ENCODE measurements at regions not wholly inside any gene's neighbourhood (a gene's known extent, or its start where the extent isn't known, plus 50 kb on each side); places are given as distances from the start of the nearest gene placed in this dataset.
"Not testable (repeated sequence)": the region's sequence is repeated elsewhere in the genome, so short reads cannot be mapped to it uniquely, and the experiment has no call there.

DNA sequence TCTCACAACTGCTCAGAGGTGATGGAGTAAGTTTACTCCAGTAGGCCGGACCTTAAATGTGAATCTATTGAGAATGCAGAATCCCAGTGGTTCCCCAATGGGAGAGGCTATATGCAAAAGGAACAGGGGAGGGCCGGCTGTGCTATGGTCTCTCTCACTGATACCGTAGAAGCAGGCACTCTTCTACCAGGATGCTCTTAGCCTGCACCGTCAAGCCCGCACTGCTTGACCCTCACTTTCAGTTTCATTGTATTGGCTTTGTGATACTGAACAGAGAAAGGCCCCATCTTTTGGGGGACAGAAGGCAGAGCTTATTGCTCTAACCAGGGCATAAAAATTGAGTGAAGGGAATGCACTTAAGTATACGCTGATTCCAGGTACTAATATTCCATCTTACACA lies 615.0 kb upstream of the RGMB start:
- no peak for DNase-seq

DNA sequence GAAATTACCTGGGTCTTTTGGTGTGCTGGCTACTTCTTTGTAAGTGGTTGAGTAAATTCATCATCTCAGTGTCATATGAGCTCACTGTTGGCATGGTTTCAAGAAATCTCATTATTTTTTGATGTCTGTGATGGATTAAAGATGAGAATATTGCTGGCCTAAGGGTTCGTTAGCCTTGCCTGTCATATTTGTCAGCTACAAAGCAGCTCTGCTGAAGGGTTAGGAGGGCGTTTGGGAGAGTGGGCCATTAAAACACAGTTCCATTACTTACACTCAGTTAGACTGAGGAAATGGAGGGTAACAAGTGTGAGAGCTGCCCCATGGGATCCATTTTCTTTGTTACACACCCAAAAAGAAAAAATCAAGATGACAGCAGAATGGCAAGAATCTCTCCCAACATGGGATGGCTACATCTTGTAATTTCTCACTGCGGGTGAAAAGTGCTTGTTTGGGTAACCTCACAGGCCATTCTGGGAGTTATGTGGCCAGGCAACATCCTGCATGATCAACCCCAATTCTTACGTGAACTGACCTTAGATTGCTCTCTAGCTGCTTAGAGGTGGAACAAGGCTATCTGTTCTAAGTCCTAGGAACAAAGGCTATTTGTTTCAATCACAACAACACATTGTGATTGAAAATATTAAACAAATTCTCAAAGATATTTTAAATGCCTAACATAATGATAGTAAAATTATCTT lies 609.5 kb upstream of the RGMB start:
- no peak for DNase-seq

DNA sequence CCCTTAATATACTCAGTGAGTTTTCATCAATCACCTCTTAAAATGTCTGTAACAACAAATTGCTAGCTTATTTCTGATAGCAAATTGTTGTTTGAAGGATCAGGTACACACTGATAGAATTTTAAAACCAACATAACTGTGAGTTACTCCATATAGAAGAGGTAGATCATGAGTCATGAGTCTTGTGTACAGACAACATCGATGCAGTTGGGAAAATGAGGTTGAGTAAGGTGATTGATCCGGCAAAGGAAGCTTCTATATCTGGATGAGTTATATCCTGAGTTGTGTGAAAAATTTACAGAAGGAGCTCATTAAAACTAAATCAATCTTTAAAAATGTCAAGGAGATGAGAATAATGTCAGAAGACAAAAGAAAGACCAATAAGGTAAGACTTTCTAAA lies 604.6 kb upstream of the RGMB start:
- DNase-seq = no peak

DNA sequence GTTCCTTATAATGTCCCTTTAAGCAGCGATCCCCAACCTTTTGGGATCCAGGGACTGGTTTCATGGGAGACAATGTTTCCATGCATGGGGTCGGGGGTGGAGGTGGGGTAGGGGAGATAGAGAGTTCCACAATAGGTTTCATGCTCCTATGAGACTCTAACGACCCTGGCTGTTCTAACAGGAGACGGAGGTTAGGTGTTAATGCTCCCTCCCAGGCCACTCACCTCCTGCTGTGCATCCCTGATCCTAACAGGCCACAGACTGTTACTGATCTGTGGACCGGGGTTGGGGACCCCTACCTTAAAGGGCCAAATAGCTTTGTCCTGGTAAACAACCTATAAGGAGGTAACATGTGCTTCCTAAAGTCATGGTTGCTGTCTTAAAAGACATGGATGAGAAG lies 602.5 kb upstream of the RGMB start:
- DNase-seq = no peak

DNA sequence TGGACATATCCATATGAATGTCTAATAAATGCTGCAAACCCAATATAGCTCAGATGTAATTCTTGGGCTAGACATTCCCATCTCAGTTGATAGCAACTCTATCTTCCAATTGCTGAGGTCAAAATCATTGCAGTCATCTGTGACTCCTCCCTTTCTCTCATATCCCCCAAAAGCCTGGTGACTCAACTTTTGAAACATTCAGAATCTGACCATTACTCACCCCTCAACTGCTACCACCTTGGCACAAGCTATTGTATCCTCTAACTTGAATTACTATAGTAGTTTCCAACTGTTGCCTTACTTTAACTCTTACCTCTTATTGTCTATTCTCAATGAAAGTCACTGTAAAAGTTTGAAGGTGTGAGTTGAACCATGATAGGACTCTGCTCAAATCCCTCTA lies 600.1 kb upstream of the RGMB start:
- no peak for DNase-seq

DNA sequence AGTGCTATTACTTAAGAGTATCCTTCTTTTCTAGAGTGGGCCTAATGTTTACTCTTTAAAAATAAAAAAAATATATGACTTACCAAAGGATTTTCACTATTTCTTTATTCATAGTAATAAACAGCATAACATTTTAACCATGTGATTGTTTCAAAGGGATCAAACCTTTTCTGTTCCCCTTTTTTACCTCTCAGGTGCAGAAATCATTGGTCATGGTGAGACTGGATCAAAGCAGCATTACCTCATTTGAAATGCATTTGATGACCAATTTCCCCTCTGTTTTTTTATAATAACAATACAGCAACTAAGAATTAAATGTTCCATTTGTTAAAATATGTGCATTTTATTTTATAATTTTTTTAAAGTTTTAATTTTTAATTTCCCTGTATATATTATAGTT lies 598.0 kb upstream of the RGMB start:
- no peak for DNase-seq

DNA sequence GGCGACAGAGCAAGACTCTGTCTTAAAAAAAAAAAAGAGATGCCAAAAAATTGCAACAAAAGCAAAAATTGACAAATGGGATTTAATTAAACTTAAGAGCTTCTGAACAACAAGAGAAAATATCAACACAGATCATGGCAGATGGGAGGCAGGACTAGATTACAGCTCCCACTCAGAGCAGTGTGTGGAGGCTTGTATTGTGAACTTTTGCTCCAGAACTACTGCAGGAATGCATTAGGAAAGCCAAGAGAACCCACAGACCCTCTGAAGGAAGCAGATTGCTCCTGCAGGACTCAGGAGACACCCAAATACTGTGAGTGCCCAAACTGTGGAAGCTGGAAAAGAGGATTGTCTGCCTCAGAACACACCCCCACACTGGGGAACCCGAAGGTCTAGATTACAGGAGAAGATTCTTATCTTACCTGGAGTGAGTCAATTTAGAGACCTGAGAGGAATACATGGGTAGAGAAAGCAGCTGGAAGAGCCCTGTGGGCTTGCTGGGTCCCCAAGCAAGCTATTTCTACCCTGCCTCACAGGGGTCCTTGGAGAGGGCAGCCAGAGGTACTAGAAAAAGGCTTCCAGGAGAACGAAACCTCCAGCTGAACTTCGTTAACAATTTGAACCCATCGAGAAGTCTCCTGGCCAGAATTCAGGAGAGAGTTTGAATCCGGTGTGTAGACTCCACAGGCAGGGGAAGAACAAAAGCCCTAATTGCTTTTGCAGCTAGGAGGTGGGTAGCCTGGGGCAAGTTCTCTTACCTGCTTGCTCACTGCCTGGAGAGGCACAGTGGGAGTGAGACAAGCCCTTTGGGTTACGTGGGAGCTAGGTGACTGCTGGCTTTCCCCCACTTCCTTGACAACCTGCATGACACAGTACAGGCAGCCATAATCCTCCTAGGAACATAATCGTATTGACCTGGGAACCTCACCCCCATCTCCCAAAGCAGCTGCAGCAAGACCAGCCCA lies 593.4 kb upstream of the RGMB start:
- no peak for DNase-seq

DNA sequence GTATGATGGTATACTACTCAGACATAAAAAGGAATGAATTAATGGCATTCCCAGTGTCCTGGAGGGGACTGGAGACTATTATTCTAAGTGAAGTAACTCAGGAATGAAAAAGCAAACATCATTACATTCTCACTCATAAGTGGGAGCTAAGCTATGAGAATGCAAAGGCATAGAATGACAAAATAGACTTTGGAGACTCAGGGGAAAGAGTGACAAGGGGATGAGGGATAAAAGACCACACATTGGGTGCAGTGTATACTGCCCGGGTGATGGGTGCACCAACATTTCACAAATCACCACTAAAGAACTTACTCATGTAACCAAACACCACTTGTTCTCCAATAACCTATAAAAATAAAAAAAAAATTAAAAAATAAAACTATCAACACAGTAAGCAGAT lies 587.3 kb upstream of the RGMB start:
- no peak for DNase-seq

DNA sequence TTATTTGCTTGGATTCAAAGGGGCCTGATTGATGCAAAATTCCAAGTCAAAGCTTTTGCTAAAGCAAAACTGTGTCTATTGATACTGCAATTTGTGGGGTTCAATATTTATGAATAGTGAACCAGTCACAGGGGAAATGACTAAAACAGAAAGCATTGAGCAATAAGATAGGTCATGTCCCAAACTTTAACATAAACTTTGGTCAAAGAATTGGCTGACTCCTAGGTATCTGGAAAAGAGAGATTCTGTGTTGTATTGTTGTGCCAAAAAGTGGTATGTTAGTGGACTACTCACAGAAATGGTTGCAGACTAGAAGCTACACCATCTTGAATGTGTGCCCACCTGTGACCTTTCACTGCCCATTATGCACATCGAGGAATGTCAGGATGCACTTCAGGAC lies 585.5 kb upstream of the RGMB start:
- no peak for DNase-seq

DNA sequence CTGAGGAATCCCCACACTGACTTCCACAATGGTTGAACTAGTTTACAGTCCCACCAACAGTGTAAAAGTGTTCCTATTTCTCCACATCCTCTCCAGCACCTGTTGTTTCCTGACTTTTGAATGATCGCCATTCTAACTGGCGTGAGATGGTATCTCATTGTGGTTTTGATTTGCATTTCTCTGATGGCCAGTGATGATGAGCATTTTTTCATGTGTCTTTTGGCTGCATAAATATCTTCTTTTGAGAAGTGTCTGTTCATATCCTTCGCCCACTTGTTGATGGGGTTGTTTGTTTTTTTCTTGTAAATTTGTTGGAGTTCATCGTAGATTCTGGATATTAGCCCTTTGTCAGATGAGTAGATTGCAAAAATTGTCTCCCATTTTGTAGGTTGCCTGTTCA lies 583.1 kb upstream of the RGMB start:
- not testable (repeated sequence) for DNase-seq

DNA sequence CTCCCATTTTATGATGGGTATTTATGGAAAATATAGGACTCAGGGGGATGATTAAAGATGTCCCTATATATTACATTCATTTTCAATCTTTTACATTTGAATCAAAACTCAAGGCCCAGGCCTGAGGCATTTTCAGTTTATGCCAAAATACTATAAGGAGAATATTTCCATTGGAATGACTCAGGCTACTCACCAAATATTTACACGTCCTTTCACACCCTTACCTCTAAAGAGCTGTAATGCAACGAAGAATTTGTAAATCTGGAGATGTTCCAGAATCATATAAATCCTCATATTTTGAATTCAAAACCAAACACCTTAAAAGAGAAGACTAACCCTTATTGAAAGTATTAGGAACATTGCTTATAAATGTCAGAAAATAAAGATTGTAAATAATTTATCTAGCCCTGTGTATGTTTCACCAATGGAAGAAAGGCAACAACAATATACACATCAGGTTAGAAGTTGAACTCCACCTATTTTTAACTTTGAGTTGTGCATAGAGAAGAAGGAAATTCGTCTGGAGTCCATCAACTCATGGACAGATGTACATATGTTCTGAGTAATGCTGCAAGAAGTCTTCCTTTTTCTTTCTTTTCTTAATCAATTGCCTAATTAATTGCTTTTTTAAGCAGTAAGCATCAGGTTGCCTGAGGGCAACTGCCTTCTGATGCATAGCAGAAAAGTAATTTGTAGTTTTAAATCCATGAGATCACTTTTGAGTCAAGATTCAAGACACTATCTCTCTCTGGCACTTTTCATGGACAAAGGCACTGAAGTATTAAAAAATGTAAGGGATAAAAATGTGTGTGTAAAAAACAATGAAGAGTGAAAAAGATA lies 579.3 kb upstream of the RGMB start:
- DNase-seq = no peak

DNA sequence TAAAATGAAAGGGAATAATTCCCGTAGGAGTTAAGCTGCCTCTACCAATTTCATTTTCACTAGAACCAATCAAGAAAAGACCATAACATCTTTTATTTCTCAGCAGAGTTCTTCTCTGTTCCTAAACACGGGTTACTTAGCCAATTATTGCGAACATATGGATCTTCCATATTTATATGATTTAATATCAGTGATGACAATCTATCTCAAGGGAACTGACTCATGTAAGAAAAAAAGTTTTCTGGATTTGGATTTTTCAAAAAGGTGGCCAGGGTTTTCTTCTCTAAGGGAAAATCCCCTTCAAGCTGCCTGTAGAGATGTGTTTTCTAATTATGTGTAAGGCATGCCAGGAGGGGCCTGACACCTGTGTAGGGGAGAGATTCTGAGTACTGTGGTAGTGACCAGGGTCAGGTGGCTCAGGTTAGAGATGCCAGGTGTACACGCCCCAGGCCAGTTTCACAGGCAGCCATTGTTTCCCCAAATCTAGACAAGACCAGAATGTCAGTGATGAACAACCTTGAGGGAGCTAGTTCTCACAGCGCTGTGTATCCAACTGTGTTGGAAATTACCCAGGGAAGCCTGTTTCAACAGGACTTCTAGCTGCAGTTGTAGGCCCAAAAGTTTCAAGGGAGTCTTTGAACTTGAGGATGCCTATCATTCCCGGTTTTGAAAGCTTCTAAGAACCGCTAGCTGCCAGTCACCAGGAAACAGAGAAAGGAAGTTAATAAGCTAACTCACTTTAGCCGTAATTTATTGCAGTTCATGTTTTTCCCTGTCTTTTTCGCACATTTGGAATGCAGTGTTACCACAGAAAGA lies 572.5 kb upstream of the RGMB start:
- DNase-seq = no peak

DNA sequence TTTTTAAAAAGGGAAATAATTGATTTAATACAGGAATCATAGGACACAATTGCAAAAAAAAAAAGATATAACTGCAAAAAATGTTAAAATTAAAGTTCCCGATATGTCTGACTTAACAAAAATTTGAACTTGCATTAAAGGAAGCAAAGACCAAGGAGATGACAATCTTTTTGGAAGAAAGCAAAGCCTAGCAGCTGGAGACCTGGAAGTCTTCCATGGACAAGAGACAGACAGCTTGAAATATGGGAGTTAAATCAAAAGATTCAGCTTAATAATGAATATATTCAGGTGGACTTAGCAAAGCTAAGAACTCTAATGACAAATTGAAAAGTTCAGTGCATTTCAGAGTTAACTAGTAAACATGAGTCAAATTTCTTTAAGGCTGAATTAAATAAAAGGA lies 568.7 kb upstream of the RGMB start:
- no peak for DNase-seq

DNA sequence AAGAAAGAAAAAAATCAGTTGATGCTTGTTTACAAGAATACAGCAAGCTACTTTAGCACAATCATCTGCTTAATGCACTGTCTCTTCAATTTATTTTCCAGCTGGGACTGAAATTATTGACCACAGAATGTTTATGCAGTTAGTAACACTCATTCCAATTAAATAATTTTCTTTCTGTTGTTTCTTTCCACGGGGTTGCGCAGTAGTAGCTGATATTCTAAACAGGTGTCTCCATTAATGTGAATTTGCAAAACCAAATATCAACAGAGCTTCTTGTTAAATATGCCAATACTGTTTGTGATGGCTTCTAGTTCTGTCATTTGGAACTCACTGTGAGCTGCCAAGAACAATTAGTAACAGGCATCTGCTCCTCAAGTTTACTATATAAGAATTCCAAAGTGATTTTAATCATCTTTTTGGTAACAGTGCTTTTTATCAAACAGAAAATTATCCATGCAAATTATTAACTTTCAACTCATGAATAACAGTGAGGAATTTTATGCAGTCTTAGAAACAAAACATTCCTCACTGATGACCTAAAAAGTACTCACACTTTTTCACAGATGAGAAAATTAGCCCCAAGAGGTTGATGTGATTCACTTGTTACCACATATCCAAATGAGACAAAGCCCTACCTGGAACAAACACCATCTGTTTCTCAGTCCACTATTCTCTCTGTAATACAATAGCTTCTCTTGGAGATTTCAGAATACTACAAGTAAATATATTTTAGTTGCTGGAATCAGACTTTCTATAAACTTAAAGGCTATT lies 567.6 kb upstream of the RGMB start:
- DNase-seq = no peak

DNA sequence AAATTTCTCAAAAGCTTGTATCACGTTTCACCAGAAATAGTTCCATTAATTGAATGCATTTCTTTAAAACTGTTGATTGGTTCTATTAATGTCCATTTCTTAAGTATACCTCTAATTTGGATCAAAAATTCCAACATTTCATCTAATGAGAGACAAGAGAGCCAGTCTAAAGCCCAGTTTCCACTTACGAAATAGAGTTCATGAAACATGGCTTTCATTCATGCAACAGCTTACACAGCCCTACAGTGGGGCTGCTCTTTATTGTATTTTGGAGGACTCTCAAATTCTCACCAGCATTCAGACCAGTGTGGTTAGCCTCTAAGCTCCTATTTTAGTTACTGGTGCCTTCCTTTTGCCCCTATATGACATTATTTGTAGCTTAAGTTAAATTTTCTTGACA lies 566.9 kb upstream of the RGMB start:
- DNase-seq = no peak

DNA sequence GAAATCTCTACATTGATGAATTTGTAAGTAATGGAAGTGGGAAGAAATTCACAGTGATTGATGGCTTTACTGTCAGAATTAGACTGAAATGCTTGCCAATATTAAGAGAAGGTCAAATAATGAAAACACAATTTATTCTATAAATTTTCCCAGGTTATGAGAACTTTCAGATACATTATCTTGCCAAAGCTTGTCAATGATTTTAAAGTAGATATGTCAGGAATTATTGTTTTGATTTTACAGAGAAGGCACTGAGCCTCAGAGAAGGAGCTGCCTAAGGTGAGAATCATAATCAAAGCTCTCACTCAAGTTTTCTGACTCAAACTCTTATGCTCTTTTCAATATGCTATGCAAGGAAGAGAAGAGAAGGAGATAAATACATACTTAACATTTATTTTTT lies 564.0 kb upstream of the RGMB start:
- DNase-seq = no peak

DNA sequence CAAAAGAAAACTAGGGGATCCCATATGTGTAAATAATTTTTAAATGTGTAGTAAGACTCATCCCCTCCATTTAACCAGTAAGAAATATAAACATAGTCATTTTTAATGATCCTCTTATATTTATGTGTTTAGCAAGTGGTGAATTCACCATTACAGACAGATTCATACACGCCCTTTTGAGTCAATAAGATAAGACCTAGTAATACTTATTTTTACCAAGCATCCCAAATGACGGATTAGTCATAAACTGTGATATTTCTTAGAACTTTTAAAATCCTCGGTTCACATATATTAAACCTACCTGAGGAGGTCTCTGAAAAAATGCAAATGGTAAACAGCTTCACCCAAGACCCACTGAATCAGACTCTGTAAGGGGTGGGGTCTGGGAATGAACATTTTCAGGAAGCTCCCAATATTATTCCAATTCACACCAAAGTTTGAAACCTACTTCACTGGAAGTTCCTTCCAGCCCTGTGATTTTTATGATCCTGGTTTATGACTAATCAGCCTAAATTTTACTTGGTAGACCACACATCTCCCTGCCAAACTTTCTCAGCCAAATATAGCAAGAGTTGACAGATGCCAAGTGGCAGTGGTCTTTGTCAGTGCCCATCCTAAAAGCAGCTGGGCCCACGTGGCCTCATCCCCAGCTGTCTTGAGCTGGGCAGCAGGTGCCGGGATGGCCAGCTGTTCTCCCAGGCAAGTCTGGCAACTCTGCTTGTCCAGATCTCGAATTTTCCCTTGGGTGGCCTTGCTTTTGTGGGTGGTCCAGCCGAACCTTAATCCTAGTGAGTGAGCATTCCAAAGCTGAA lies 559.0 kb upstream of the RGMB start:
- DNase-seq = no peak

DNA sequence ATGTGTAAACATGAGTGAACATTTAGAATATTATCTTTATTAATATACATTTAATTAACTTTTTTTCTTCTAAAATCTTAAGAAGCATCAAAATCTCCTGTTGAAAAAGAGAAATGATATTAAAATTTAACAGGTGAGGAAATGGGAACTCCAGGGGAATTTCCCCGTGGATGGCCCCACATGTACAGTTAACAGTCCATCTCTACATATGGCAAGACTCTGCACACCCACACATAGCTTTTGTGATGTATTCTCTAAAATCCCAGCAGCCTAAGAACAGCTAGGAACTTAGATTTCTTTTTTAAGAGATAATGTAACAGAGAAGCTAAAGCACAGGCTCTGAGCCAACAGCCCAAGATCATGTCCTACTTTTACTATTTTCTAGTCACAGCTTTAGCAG lies 556.3 kb upstream of the RGMB start:
- DNase-seq = no peak

DNA sequence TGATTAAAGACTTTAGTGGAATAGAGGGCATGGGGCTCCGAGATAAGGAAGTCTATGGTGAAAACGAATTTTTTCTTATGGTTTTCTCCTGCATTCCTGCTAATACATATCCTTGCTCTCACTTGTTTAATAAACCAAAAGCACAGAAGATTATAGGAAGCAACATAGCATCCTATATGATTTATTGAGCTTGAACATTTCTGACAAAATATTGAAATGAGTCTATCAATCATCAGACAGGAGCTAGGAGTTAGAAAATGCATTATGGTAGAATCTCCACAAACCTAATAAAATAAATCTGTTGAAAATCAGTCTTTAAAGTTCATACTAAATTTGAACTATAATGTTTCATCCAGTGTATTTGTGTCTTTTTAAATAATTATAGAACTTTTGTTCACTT lies 554.6 kb upstream of the RGMB start:
- no peak for DNase-seq

DNA sequence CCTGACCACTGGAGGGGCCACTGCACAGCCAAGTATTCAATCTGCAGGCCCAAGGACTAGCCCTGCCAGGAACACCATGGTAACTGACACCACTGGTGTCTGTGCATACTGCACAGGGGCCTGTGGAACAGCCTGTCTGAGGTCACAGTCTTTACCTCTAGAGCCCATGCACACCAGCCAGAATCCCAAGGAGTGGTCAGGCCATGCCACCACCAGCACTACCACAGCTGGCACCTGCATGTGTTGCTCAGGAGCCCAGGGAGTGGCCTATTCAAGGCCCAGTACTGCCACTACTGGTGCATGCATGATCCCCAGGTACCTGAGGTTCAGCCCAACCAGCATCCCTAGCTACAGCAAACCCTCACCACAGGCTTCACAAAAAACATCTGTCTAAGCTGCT lies 546.0 kb upstream of the RGMB start:
- no peak for DNase-seq

DNA sequence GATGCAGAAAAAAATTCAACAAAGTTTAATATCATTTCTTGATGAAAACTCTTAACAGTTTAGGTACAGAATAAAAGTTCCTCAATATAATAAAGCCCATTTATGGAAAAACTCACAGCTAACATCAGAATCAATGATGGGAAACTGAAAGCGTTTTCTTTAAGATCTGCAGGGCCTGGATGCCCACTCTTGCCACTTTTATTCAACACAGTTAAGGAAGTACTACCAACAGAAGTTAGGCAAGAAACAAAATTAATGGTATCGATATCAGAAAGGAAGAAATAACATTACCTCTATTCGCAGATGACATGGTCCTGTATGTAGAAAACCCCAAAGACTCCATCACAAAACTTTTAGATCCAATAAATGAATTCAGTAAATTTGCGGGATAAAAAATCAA lies 542.4 kb upstream of the RGMB start:
- DNase-seq = no peak

Data from NCI-H1092 treated with DMSO at 0.1 percent for 48 hours (cell line).